ENCODE measurements at regions not wholly inside any gene's neighbourhood (a gene's known extent, or its start where the extent isn't known, plus 50 kb on each side); places are given as distances from the start of the nearest gene placed in this dataset.
"Not testable (repeated sequence)": the region's sequence is repeated elsewhere in the genome, so short reads cannot be mapped to it uniquely, and the experiment has no call there.

GRCh38 chr2:228426502-228427216, 245.2 kb upstream of the SPHKAP start:
- no peak overlapping the region for H3K4me2 ChIP-seq (ENCODE audit: low read length)
- no peak overlapping the region for H3K27ac ChIP-seq (ENCODE audit: low read depth, low read length, poor library complexity, severe bottlenecking)
- H3K79me2 ChIP-seq (ENCODE audit: insufficient read depth, low read length): no peaks in the 10 kb centered on the region
- H3K4me3 ChIP-seq (ENCODE audit: low read depth, low read length, poor library complexity, severe bottlenecking): no peak overlapping the region
- H2AFZ ChIP-seq (ENCODE audit: low read length): no peak overlapping the region
- TF ChIP-seq EZH2 (IDR thresholded peaks at IDR 0.05; ENCODE audit: borderline replicate concordance, low read length): no peak
- TF ChIP-seq, protein P1, sequence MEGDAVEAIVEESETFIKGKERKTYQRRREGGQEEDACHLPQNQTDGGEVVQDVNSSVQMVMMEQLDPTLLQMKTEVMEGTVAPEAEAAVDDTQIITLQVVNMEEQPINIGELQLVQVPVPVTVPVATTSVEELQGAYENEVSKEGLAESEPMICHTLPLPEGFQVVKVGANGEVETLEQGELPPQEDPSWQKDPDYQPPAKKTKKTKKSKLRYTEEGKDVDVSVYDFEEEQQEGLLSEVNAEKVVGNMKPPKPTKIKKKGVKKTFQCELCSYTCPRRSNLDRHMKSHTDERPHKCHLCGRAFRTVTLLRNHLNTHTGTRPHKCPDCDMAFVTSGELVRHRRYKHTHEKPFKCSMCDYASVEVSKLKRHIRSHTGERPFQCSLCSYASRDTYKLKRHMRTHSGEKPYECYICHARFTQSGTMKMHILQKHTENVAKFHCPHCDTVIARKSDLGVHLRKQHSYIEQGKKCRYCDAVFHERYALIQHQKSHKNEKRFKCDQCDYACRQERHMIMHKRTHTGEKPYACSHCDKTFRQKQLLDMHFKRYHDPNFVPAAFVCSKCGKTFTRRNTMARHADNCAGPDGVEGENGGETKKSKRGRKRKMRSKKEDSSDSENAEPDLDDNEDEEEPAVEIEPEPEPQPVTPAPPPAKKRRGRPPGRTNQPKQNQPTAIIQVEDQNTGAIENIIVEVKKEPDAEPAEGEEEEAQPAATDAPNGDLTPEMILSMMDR (IDR thresholded peaks at IDR 0.05; ENCODE audit: low read length): no peak
- no peak overlapping the region for H3K9ac ChIP-seq (ENCODE audit: low read length)
- no peaks in the 10 kb centered on the region for H3K9me2 ChIP-seq (ENCODE audit: low read depth, low read length)
- no peaks in the 10 kb centered on the region for H3F3A ChIP-seq (ENCODE audit: insufficient read depth, low read length)
- no peaks in the 10 kb centered on the region for H4K20me1 ChIP-seq (ENCODE audit: insufficient read depth, low read length)
- no peaks in the 10 kb centered on the region for H3K4me1 ChIP-seq (ENCODE audit: insufficient read depth, low read length, severe bottlenecking)
- no peaks in the 10 kb centered on the region for H3K36me3 ChIP-seq (ENCODE audit: insufficient read depth, low read length)
- no peaks in the 10 kb centered on the region for H3K9me3 ChIP-seq (ENCODE audit: low read length)
- H3K27me3 ChIP-seq (ENCODE audit: insufficient read depth, low read length): no peaks in the 10 kb centered on the region

DNA sequence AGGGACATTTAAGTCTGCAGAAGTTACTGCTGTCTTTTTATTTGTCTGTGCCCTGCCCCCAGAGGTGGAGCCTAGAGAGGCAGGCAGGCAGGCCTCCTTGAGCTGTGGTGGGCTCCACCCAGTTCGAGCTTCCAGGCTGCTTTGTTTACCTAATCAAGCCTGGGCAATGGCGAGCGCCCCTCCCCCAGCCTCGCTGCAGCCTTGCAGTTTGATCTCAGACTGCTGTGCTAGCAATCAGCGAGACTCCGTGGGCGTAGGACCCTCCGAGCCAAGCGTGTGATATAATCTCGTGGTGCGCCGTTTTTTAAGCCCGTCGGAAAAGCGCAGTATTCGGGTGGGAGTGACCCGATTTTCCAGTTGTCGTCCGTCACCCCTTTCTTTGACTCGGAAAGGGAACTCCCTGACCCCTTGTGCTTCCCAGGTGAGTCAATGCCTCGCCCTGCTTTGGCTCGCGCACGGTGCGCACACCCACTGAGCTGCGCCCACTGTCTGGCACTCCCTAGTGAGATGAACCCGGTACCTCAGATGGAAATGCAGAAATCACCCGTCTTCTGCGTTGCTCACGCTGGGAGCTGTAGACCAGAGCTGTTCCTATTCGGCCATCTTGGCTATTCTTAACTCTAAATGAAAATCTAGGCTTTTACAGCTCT, 244.0 kb upstream of the SPHKAP start:
- not testable (repeated sequence) for H3K9me2 ChIP-seq (ENCODE audit: low read depth, low read length); H3K4me1 ChIP-seq (ENCODE audit: insufficient read depth, low read length, severe bottlenecking); H2AFZ ChIP-seq (ENCODE audit: low read length); H3K36me3 ChIP-seq (ENCODE audit: insufficient read depth, low read length); H3K4me3 ChIP-seq (ENCODE audit: low read depth, low read length, poor library complexity, severe bottlenecking); H3K9ac ChIP-seq (ENCODE audit: low read length); H3K27me3 ChIP-seq (ENCODE audit: insufficient read depth, low read length); H4K20me1 ChIP-seq (ENCODE audit: insufficient read depth, low read length); H3K27ac ChIP-seq (ENCODE audit: low read depth, low read length, poor library complexity, severe bottlenecking); H3F3A ChIP-seq (ENCODE audit: insufficient read depth, low read length); H3K9me3 ChIP-seq (ENCODE audit: low read length); H3K4me2 ChIP-seq (ENCODE audit: low read length); H3K79me2 ChIP-seq (ENCODE audit: insufficient read depth, low read length)

GRCh38 chr2:228417956-228418355, 236.5 kb upstream of the SPHKAP start:
- Histone ChIP-seq H3F3A (ENCODE audit: insufficient read depth, low read length) (no peaks in the 10 kb centered on the region), H3K9me2 (ENCODE audit: low read depth, low read length) (no peaks in the 10 kb centered on the region), H3K36me3 (ENCODE audit: insufficient read depth, low read length) (no peaks in the 10 kb centered on the region), H3K9ac (ENCODE audit: low read length) (no peak overlapping the region), H4K20me1 (ENCODE audit: insufficient read depth, low read length) (no peaks in the 10 kb centered on the region), H3K27me3 (ENCODE audit: insufficient read depth, low read length) (no peaks in the 10 kb centered on the region), H3K27ac (ENCODE audit: low read depth, low read length, poor library complexity, severe bottlenecking) (no peak overlapping the region), H3K9me3 (ENCODE audit: low read length) (no peaks in the 10 kb centered on the region), H3K4me1 (ENCODE audit: insufficient read depth, low read length, severe bottlenecking) (no peaks in the 10 kb centered on the region), H3K4me2 (ENCODE audit: low read length) (no peak overlapping the region), H3K4me3 (ENCODE audit: low read depth, low read length, poor library complexity, severe bottlenecking) (no peak overlapping the region), H2AFZ (ENCODE audit: low read length) (no peak overlapping the region), H3K79me2 (ENCODE audit: insufficient read depth, low read length) (no peaks in the 10 kb centered on the region)
- TF ChIP-seq, protein P1 (IDR thresholded peaks at IDR 0.05; ENCODE audit: low read length): no peak
- no peak for TF ChIP-seq EZH2 (IDR thresholded peaks at IDR 0.05; ENCODE audit: borderline replicate concordance, low read length)

GRCh38 chr2:228417526-228417925, 236.0 kb upstream of the SPHKAP start:
- Histone ChIP-seq H3K36me3 (ENCODE audit: insufficient read depth, low read length) (no peaks in the 10 kb centered on the region), H4K20me1 (ENCODE audit: insufficient read depth, low read length) (no peaks in the 10 kb centered on the region), H3K9ac (ENCODE audit: low read length) (no peak overlapping the region), H3K4me2 (ENCODE audit: low read length) (no peak overlapping the region), H3K79me2 (ENCODE audit: insufficient read depth, low read length) (no peaks in the 10 kb centered on the region), H3K4me1 (ENCODE audit: insufficient read depth, low read length, severe bottlenecking) (no peaks in the 10 kb centered on the region), H3K27me3 (ENCODE audit: insufficient read depth, low read length) (no peaks in the 10 kb centered on the region), H2AFZ (ENCODE audit: low read length) (no peak overlapping the region), H3K9me2 (ENCODE audit: low read depth, low read length) (no peaks in the 10 kb centered on the region), H3K9me3 (ENCODE audit: low read length) (no peaks in the 10 kb centered on the region), H3F3A (ENCODE audit: insufficient read depth, low read length) (no peaks in the 10 kb centered on the region), H3K4me3 (ENCODE audit: low read depth, low read length, poor library complexity, severe bottlenecking) (no peak overlapping the region), H3K27ac (ENCODE audit: low read depth, low read length, poor library complexity, severe bottlenecking) (no peak overlapping the region)
- TF ChIP-seq EZH2 (IDR thresholded peaks at IDR 0.05; ENCODE audit: borderline replicate concordance, low read length): no peak
- TF ChIP-seq, protein P1 (IDR thresholded peaks at IDR 0.05; ENCODE audit: low read length): no peak
